IMR-90 (cell line): ENCODE measurements at regions not wholly inside any gene's neighbourhood (a gene's known extent, or its start where the extent isn't known, plus 50 kb on each side); places are given as distances from the start of the nearest gene placed in this dataset.

Source experiments
- BHLHE40 ChIP-seq: fragments of 150-350 bp; IDR thresholded peaks from 2 replicates; pipeline ENCODE4 v1.6.1; 2016; ENCODE audit warnings: mild to moderate bottlenecking, low read depth, low read length
- CEBPB ChIP-seq: IDR thresholded peaks from 2 replicates; pipeline ENCODE4 v1.6.1; 2012; ENCODE audit warnings: low read depth, low read length, improper control_type of control experiment
- CTCF ChIP-seq: conservative IDR thresholded peaks from 2 replicates; pipeline ENCODE4 v1.5.1; 2012; ENCODE audit warnings: mild to moderate bottlenecking, low read depth, low read length, improper control_type of control experiment
- FOS ChIP-seq: fragments of 150-350 bp; IDR thresholded peaks from 2 replicates; pipeline ENCODE4 v1.6.1; 2016; ENCODE audit warnings: low read depth, low read length
- MAFK ChIP-seq: IDR thresholded peaks from 2 replicates; pipeline ENCODE4 v1.6.1; 2012; ENCODE audit warnings: low read depth, low read length, improper control_type of control experiment
- NFE2L2 ChIP-seq: fragments of 150-350 bp; IDR thresholded peaks from 2 replicates; pipeline ENCODE4 v1.6.1; 2016; ENCODE audit warnings: low read depth, mild to moderate bottlenecking, low read length
- POLR2A ChIP-seq: IDR thresholded peaks from 2 replicates; pipeline ENCODE4 v1.6.1; 2012; ENCODE audit warnings: mild to moderate bottlenecking, low read depth, low read length
- RCOR1 ChIP-seq: IDR thresholded peaks from 2 replicates; pipeline ENCODE4 v1.6.1; 2012; ENCODE audit warnings: mild to moderate bottlenecking, low read length, improper control_type of control experiment; ENCODE audit not compliant: insufficient replicate concordance
- RFX5 ChIP-seq: IDR thresholded peaks from 2 replicates; pipeline ENCODE4 v1.8.0; 2012; ENCODE audit warnings: low read depth, mild to moderate bottlenecking, low read length, moderate library complexity
- SMC3 ChIP-seq: fragments of 150-350 bp; IDR thresholded peaks from 2 replicates; pipeline ENCODE4 v1.6.1; 2016; ENCODE audit warnings: low read depth, mild to moderate bottlenecking, antibody characterized with exemption, low read length, moderate library complexity

- TF ChIP-seq CTCF = no peak
- TF ChIP-seq POLR2A = no peak
- no peak for TF ChIP-seq BHLHE40
- TF ChIP-seq MAFK = no peak
- TF ChIP-seq SMC3 = no peak
- no peak for TF ChIP-seq FOS
- TF ChIP-seq RCOR1 = no peak
- no peak for TF ChIP-seq CEBPB
- TF ChIP-seq RFX5 = no peak
- TF ChIP-seq NFE2L2 = no peak
Measured at GRCh38 chr18:26756556-26756955, 109.0 kb downstream of the AQP4 start.
